ENCODE measurements at regions not wholly inside any gene's neighbourhood (a gene's known extent, or its start where the extent isn't known, plus 50 kb on each side); places are given as distances from the start of the nearest gene placed in this dataset.

GRCh38 chr3:124143047-124143446 is 151.1 kb upstream of the ROPN1 start:
- Histone ChIP-seq H3K4me1 (ENCODE audit: control insufficient read depth, insufficient read depth, low read length) (no peaks in the 10 kb centered on the region), H3K36me3 (ENCODE audit: control insufficient read depth, insufficient read depth, low read length) (no peaks in the 10 kb centered on the region), H3K4me3 (ENCODE audit: low read length) (no peak overlapping the region), H3K27ac (ENCODE audit: low read length) (no peak overlapping the region), H3K9me3 (ENCODE audit: control insufficient read depth, insufficient read depth, low read length) (no peaks in the 10 kb centered on the region), H3K27me3 (ENCODE audit: control insufficient read depth, insufficient read depth, low read length) (no peaks in the 10 kb centered on the region)
- Mint-ChIP-seq H3K27ac (no peak overlapping the region), H3K4me3 (no peak overlapping the region), H3K27me3 (ENCODE audit: low read depth in 2 of 2) (peaks cover 0 to 9% of the 10 kb centered on the region in 2 donors), H3K9me3 (peaks cover 0 to 2% of the 10 kb centered on the region in 2 donors), H3K36me3 (no peaks in the 10 kb centered on the region), H3K4me1 (no peaks in the 10 kb centered on the region)
- DNase-seq (no peak), ATAC-seq (no peak)
- no CpG with 5 or more reads among the region's 1 CpG for WGBS (ENCODE audit: insufficient coverage)
- no peak for TF ChIP-seq CTCF (IDR thresholded peaks at IDR 0.05)
- intact Hi-C loops (cut with micrococcal nuclease): no loop called here

GRCh38 chr3:124144035-124144814 is 152.3 kb upstream of the ROPN1 start:
- no peak for TF ChIP-seq CTCF (IDR thresholded peaks at IDR 0.05)
- Histone ChIP-seq H3K4me1 (ENCODE audit: control insufficient read depth, insufficient read depth, low read length) (no peaks in the 10 kb centered on the region), H3K27ac (ENCODE audit: low read length) (no peak overlapping the region), H3K36me3 (ENCODE audit: control insufficient read depth, insufficient read depth, low read length) (no peaks in the 10 kb centered on the region), H3K9me3 (ENCODE audit: control insufficient read depth, insufficient read depth, low read length) (no peaks in the 10 kb centered on the region), H3K4me3 (ENCODE audit: low read length) (no peak overlapping the region), H3K27me3 (ENCODE audit: control insufficient read depth, insufficient read depth, low read length) (no peaks in the 10 kb centered on the region)
- 72% methylated on average over 6 of the region's 6 CpGs for WGBS (ENCODE audit: insufficient coverage)
- DNase-seq (no peak), ATAC-seq (no peak)
- Mint-ChIP-seq H3K27me3 (ENCODE audit: low read depth in 2 of 2) (peaks cover 0 to 12% of the 10 kb centered on the region in 2 donors), H3K27ac (no peak overlapping the region), H3K36me3 (no peaks in the 10 kb centered on the region), H3K4me1 (no peaks in the 10 kb centered on the region), H3K4me3 (no peak overlapping the region), H3K9me3 (peaks cover 0 to 2% of the 10 kb centered on the region in 2 donors)
- intact Hi-C loops (cut with micrococcal nuclease): no loop called here

- H3K27ac ChIP-seq (ENCODE audit: low read length): no peak overlapping the region
- Mint-ChIP-seq H3K4me1 (no peaks in the 10 kb centered on the region), H3K9me3 (peaks cover 0 to 2% of the 10 kb centered on the region in 2 donors), H3K4me3 (no peak overlapping the region), H3K27me3 (ENCODE audit: low read depth in 2 of 2) (peaks cover 0 to 9% of the 10 kb centered on the region in 2 donors), H3K27ac (no peak overlapping the region), H3K36me3 (no peaks in the 10 kb centered on the region)
- no peak overlapping the region for H3K4me3 ChIP-seq (ENCODE audit: low read length)
- intact Hi-C loops (cut with micrococcal nuclease): no loop called here
- TF ChIP-seq CTCF (IDR thresholded peaks at IDR 0.05): no peak
- no peaks in the 10 kb centered on the region for H3K27me3 ChIP-seq (ENCODE audit: control insufficient read depth, insufficient read depth, low read length)
- H3K9me3 ChIP-seq (ENCODE audit: control insufficient read depth, insufficient read depth, low read length): no peaks in the 10 kb centered on the region
- no peaks in the 10 kb centered on the region for H3K36me3 ChIP-seq (ENCODE audit: control insufficient read depth, insufficient read depth, low read length)
- no peak for DNase-seq
- ATAC-seq: no peak
- no peaks in the 10 kb centered on the region for H3K4me1 ChIP-seq (ENCODE audit: control insufficient read depth, insufficient read depth, low read length)
Measured at GRCh38 chr3:124147429-124147828, 155.5 kb upstream of the ROPN1 start.

- H3K27me3 ChIP-seq (ENCODE audit: control insufficient read depth, insufficient read depth, low read length): no peaks in the 10 kb centered on the region
- H3K4me3 ChIP-seq (ENCODE audit: low read length): no peak overlapping the region
- Mint-ChIP-seq H3K4me1 (no peaks in the 10 kb centered on the region), H3K27me3 (ENCODE audit: low read depth in 2 of 2) (peaks cover 0 to 9% of the 10 kb centered on the region in 2 donors), H3K27ac (no peak overlapping the region), H3K36me3 (no peaks in the 10 kb centered on the region), H3K9me3 (peaks cover 0 to 2% of the 10 kb centered on the region in 2 donors), H3K4me3 (no peak overlapping the region)
- 91% methylated on average over 2 of the region's 2 CpGs for WGBS (ENCODE audit: insufficient coverage)
- DNase-seq (no peak), ATAC-seq (no peak)
- intact Hi-C loops (cut with micrococcal nuclease): no loop called here
- no peaks in the 10 kb centered on the region for H3K36me3 ChIP-seq (ENCODE audit: control insufficient read depth, insufficient read depth, low read length)
- H3K27ac ChIP-seq (ENCODE audit: low read length): no peak overlapping the region
- H3K4me1 ChIP-seq (ENCODE audit: control insufficient read depth, insufficient read depth, low read length): no peaks in the 10 kb centered on the region
- no peak for TF ChIP-seq CTCF (IDR thresholded peaks at IDR 0.05)
- H3K9me3 ChIP-seq (ENCODE audit: control insufficient read depth, insufficient read depth, low read length): no peaks in the 10 kb centered on the region
Measured at GRCh38 chr3:124147946-124148345, 156.0 kb upstream of the ROPN1 start.

All from natural killer cell (primary cell).